Liver (tissue), 8 donors: ENCODE measurements at regions not wholly inside any gene's neighbourhood (a gene's known extent, or its start where the extent isn't known, plus 50 kb on each side); places are given as distances from the start of the nearest gene placed in this dataset.

ENCODE experiments used
- DNase-seq: peaks from one replicate; pipeline ENCODE4 v3.0.0-alpha.2; 2017; ENCODE audit warnings: low spot score
- H3K27ac ChIP-seq, 2 donors: one replicate each; pipeline ENCODE4 v1.7.0; 2013; ENCODE audit warnings: inconsistent platforms in 2 of 2, low read length in 2 of 2, control low read depth in 1 of 2, low read depth in 1 of 2, mild to moderate bottlenecking in 1 of 2
- H3K27me3 ChIP-seq, 4 donors: one replicate each; pipeline versions ENCODE4 v1.6.1 to v1.7.0; 2013; ENCODE audit warnings: low read length in 3 of 4, inconsistent platforms in 1 of 4, mild to moderate bottlenecking in 1 of 4, moderate library complexity in 1 of 4; ENCODE audit not compliant: control insufficient read depth in 4 of 4, insufficient read depth in 4 of 4
- H3K36me3 ChIP-seq, 4 donors: one replicate each; pipeline versions ENCODE4 v1.6.1 to v1.7.0; 2013; ENCODE audit warnings: low read length in 3 of 4, mild to moderate bottlenecking in 3 of 4, low read depth in 1 of 4, moderate library complexity in 1 of 4; ENCODE audit not compliant: control insufficient read depth in 4 of 4, insufficient read depth in 3 of 4
- H3K4me1 ChIP-seq, 4 donors: one replicate each; pipeline versions ENCODE4 v1.6.1 to v1.7.0; 2013; ENCODE audit warnings: low read length in 3 of 4, mild to moderate bottlenecking in 3 of 4, moderate library complexity in 1 of 4; ENCODE audit not compliant: control insufficient read depth in 4 of 4, insufficient read depth in 4 of 4
- H3K4me3 ChIP-seq, 3 donors: one replicate each; pipeline versions ENCODE4 v1.6.1 to v1.7.0; 2013; ENCODE audit warnings: low read length in 3 of 3, control low read depth in 1 of 3, low read depth in 1 of 3, mild to moderate bottlenecking in 1 of 3
- H3K9ac ChIP-seq, 2 donors: one replicate each; pipeline ENCODE4 v1.7.0; 2013; ENCODE audit warnings: low read length in 2 of 2, mild to moderate bottlenecking in 2 of 2, moderate library complexity in 2 of 2, control low read depth in 1 of 2, low read depth in 1 of 2
- H3K9me3 ChIP-seq, 4 donors: one replicate each; pipeline versions ENCODE4 v1.6.1 to v1.7.0; 2013; ENCODE audit warnings: low read length in 3 of 4; ENCODE audit not compliant: control insufficient read depth in 4 of 4
- EGR1 ChIP-seq, 2 donors: IDR thresholded peaks; 2 replicates each; pipeline ENCODE4 v1.6.1; 2016 to 2018; ENCODE audit warnings: antibody characterized with exemption in 2 of 2, low read depth in 2 of 2
- FOXA1 ChIP-seq: IDR thresholded peaks from 2 replicates; pipeline ENCODE4 v1.6.1; 2016; ENCODE audit warnings: antibody characterized with exemption
- FOXA2 ChIP-seq: IDR thresholded peaks from 2 replicates; pipeline ENCODE4 v1.6.1; 2016; ENCODE audit warnings: antibody characterized with exemption
- GABPA ChIP-seq, 2 donors: IDR thresholded peaks in 1 of 2; conservative IDR thresholded peaks in 1 of 2; 2 replicates each; pipeline ENCODE4 v1.6.1; 2016; ENCODE audit warnings: antibody characterized with exemption in 2 of 2, mild to moderate bottlenecking in 1 of 2, moderate library complexity in 1 of 2
- HNF4A ChIP-seq, 2 donors: conservative IDR thresholded peaks; 2 replicates each; pipeline ENCODE4 v1.6.1; 2016; ENCODE audit warnings: antibody characterized with exemption in 2 of 2, mild to moderate bottlenecking in 2 of 2
- HNF4G ChIP-seq: IDR thresholded peaks from 2 replicates; pipeline ENCODE4 v1.6.1; 2016; ENCODE audit warnings: antibody characterized with exemption
- JUND ChIP-seq, 2 donors: IDR thresholded peaks; 2 replicates each; pipeline ENCODE4 v1.6.1; 2016; ENCODE audit warnings: antibody characterized with exemption in 2 of 2
- NR2F2 ChIP-seq: IDR thresholded peaks from 2 replicates; pipeline ENCODE4 v1.6.1; 2016; ENCODE audit warnings: antibody characterized with exemption
- RAD21 ChIP-seq, 2 donors: IDR thresholded peaks; 2 replicates each; pipeline ENCODE4 v1.6.1; 2016; ENCODE audit warnings: antibody characterized with exemption in 2 of 2, mild to moderate bottlenecking in 2 of 2
- RXRA ChIP-seq, 2 donors: IDR thresholded peaks; 2 replicates each; pipeline ENCODE4 v1.6.1; 2017 to 2018; ENCODE audit warnings: antibody characterized with exemption in 2 of 2, mild to moderate bottlenecking in 1 of 2
- SP1 ChIP-seq: IDR thresholded peaks from 2 replicates; pipeline ENCODE4 v1.6.1; 2018; ENCODE audit warnings: antibody characterized with exemption, mild to moderate bottlenecking
- TAF1 ChIP-seq: conservative IDR thresholded peaks from 2 replicates; pipeline ENCODE4 v1.6.1; 2016; ENCODE audit warnings: antibody characterized with exemption, mild to moderate bottlenecking
- YY1 ChIP-seq: IDR thresholded peaks from 2 replicates; pipeline ENCODE4 v1.6.1; 2016; ENCODE audit warnings: antibody characterized with exemption, mild to moderate bottlenecking
- WGBS: extraction: QIAGEN DNeasy Blood & Tissue Kit; methylation state at CpG from one replicate; pipeline ENCODE4 v1.1.7; 2013; 5-methylcytosine and 5-hydroxymethylcytosine counted together
- TF ChIP-seq, protein P1 (sequence below): IDR thresholded peaks from 2 replicates; pipeline ENCODE4 v1.6.1; 2016; ENCODE audit warnings: antibody characterized with exemption, mild to moderate bottlenecking
- TF ChIP-seq, protein P2 (sequence below): fragments of 150-350 bp; IDR thresholded peaks from 2 replicates; pipeline ENCODE4 v1.5.1; 2017; ENCODE audit warnings: improper control_type of control experiment, low read depth, low read length; ENCODE audit not compliant: missing input control
- TF ChIP-seq, protein P3 (sequence below): IDR thresholded peaks from 2 replicates; pipeline ENCODE4 v1.6.1; 2016; ENCODE audit warnings: antibody characterized with exemption
- TF ChIP-seq, protein P4 (sequence below): IDR thresholded peaks from 2 replicates; pipeline ENCODE4 v1.6.1; 2016; ENCODE audit warnings: antibody characterized with exemption
- TF ChIP-seq, protein P5 (sequence below): IDR thresholded peaks from 2 replicates; pipeline ENCODE4 v1.6.1; 2016; ENCODE audit warnings: antibody characterized with exemption
- donor health status: healthy.
- donor health status: healthy.
- donor health status: healthy.
- donor health status: healthy.
- donor health status: healthy.

DNA sequence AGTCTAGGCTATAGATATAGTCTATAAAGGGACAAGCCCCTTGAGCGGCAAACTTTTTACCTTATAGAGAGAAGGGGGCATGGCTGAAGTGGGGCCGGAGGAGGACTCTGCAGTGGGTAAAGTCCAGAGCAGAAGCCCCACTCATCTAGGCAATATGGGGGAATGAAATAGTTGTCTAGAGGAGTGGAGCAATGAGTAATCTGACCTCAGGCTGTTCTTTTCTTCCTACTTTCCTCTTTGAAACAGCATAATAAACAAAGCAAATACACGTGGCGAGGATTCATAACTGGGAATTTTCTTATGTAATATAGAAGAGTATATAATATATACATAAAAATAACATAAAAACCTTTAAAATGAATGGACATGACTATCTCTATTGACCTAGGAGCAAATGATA is 546.4 kb upstream of the ZNF385D start:
- Histone ChIP-seq H3K27ac (no peak overlapping the region), H3K4me1 (no peaks in the 10 kb centered on the region), H3K36me3 (no peaks in the 10 kb centered on the region), H3K4me3 (no peak overlapping the region), H3K9me3 (no peaks in the 10 kb centered on the region), H3K27me3 (no peaks in the 10 kb centered on the region), H3K9ac (no peak overlapping the region)
- no peak for DNase-seq
- TF ChIP-seq, protein P1, sequence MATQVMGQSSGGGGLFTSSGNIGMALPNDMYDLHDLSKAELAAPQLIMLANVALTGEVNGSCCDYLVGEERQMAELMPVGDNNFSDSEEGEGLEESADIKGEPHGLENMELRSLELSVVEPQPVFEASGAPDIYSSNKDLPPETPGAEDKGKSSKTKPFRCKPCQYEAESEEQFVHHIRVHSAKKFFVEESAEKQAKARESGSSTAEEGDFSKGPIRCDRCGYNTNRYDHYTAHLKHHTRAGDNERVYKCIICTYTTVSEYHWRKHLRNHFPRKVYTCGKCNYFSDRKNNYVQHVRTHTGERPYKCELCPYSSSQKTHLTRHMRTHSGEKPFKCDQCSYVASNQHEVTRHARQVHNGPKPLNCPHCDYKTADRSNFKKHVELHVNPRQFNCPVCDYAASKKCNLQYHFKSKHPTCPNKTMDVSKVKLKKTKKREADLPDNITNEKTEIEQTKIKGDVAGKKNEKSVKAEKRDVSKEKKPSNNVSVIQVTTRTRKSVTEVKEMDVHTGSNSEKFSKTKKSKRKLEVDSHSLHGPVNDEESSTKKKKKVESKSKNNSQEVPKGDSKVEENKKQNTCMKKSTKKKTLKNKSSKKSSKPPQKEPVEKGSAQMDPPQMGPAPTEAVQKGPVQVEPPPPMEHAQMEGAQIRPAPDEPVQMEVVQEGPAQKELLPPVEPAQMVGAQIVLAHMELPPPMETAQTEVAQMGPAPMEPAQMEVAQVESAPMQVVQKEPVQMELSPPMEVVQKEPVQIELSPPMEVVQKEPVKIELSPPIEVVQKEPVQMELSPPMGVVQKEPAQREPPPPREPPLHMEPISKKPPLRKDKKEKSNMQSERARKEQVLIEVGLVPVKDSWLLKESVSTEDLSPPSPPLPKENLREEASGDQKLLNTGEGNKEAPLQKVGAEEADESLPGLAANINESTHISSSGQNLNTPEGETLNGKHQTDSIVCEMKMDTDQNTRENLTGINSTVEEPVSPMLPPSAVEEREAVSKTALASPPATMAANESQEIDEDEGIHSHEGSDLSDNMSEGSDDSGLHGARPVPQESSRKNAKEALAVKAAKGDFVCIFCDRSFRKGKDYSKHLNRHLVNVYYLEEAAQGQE = no peak
- TF ChIP-seq NR2F2 (no peak), SP1 (no peak), EGR1 (IDR thresholded peaks at IDR 0.05; ENCODE audit: low read depth in 2 of 2) (no peak), GABPA (IDR thresholded peaks at IDR 0.05 in 1 of 2, conservative IDR thresholded peaks at IDR 0.05 in 1 of 2) (no peak), RAD21 (IDR thresholded peaks at IDR 0.05) (no peak), RXRA (IDR thresholded peaks at IDR 0.05) (no peak), FOXA2 (no peak), JUND (IDR thresholded peaks at IDR 0.05) (no peak)
- TF ChIP-seq, protein P2, sequence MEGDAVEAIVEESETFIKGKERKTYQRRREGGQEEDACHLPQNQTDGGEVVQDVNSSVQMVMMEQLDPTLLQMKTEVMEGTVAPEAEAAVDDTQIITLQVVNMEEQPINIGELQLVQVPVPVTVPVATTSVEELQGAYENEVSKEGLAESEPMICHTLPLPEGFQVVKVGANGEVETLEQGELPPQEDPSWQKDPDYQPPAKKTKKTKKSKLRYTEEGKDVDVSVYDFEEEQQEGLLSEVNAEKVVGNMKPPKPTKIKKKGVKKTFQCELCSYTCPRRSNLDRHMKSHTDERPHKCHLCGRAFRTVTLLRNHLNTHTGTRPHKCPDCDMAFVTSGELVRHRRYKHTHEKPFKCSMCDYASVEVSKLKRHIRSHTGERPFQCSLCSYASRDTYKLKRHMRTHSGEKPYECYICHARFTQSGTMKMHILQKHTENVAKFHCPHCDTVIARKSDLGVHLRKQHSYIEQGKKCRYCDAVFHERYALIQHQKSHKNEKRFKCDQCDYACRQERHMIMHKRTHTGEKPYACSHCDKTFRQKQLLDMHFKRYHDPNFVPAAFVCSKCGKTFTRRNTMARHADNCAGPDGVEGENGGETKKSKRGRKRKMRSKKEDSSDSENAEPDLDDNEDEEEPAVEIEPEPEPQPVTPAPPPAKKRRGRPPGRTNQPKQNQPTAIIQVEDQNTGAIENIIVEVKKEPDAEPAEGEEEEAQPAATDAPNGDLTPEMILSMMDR = no peak
- 87% methylated on average over 4 of the region's 4 CpGs for WGBS

DNA sequence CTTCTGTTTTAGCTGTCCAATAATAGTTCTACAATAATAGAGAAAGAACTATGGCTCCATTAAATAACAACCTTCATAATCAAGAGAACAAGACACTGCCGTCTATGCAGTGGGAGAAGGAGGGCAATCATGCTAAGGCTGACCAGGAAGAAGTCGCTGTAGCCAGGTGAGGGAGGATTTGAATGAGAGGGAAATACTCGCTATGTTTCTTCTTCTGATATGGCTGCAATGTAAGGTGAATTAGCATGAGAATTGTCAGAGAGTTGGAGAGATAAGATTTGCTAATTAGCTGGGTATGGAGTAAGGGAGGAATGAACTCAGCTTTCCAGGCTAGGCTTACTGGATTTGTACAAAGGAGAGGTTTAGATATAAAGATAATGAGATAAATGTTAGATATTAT is 555.4 kb upstream of the ZNF385D start:
- H3K4me1 ChIP-seq = no peaks in the 10 kb centered on the region
- WGBS = 54% methylated on average over 3 of the region's 3 CpGs
- TF ChIP-seq NR2F2 (no peak), SP1 (no peak), EGR1 (IDR thresholded peaks at IDR 0.05; ENCODE audit: low read depth in 2 of 2) (no peak), YY1 (no peak), FOXA2 (no peak), FOXA1 (no peak), RAD21 (IDR thresholded peaks at IDR 0.05) (no peak), RXRA (IDR thresholded peaks at IDR 0.05) (no peak), HNF4G (no peak), TAF1 (no peak), HNF4A (conservative IDR thresholded peaks at IDR 0.05) (no peak), JUND (IDR thresholded peaks at IDR 0.05) (no peak), GABPA (IDR thresholded peaks at IDR 0.05 in 1 of 2, conservative IDR thresholded peaks at IDR 0.05 in 1 of 2) (no peak)
- TF ChIP-seq, protein P3, sequence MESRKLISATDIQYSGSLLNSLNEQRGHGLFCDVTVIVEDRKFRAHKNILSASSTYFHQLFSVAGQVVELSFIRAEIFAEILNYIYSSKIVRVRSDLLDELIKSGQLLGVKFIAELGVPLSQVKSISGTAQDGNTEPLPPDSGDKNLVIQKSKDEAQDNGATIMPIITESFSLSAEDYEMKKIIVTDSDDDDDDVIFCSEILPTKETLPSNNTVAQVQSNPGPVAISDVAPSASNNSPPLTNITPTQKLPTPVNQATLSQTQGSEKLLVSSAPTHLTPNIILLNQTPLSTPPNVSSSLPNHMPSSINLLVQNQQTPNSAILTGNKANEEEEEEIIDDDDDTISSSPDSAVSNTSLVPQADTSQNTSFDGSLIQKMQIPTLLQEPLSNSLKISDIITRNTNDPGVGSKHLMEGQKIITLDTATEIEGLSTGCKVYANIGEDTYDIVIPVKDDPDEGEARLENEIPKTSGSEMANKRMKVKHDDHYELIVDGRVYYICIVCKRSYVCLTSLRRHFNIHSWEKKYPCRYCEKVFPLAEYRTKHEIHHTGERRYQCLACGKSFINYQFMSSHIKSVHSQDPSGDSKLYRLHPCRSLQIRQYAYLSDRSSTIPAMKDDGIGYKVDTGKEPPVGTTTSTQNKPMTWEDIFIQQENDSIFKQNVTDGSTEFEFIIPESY = no peak
- TF ChIP-seq, protein P1 = no peak
- TF ChIP-seq, protein P4, sequence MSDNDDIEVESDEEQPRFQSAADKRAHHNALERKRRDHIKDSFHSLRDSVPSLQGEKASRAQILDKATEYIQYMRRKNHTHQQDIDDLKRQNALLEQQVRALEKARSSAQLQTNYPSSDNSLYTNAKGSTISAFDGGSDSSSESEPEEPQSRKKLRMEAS = no peak
- TF ChIP-seq, protein P5, sequence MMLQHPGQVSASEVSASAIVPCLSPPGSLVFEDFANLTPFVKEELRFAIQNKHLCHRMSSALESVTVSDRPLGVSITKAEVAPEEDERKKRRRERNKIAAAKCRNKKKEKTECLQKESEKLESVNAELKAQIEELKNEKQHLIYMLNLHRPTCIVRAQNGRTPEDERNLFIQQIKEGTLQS = no peak

More for the DNA sequence above, 555.4 kb upstream of the ZNF385D start:
- Histone ChIP-seq H3K9me3 (peaks cover 0 to 7% (median 0%) of the 10 kb centered on the region in 4 donors), H3K27ac (no peak overlapping the region), H3K4me3 (no peak overlapping the region), H3K9ac (no peak overlapping the region), H3K27me3 (peaks cover 0 to 3% (median 0%) of the 10 kb centered on the region in 4 donors), H3K36me3 (no peaks in the 10 kb centered on the region)
- DNase-seq = no peak
